GM12891 (cell line): ENCODE measurements at regions not wholly inside any gene's neighbourhood (a gene's known extent, or its start where the extent isn't known, plus 50 kb on each side); places are given as distances from the start of the nearest gene placed in this dataset.

Experiments used
- POLR2A ChIP-seq: IDR thresholded peaks from 2 replicates; pipeline ENCODE4 v1.6.1; 2011; ENCODE audit warnings: low read depth, low read length, control low read depth
- POLR2AphosphoS5 ChIP-seq: IDR thresholded peaks from 2 replicates; pipeline ENCODE4 v1.6.1; 2011; ENCODE audit warnings: low read depth, low read length, control low read depth
- SPI1 ChIP-seq: IDR thresholded peaks from 2 replicates; pipeline ENCODE4 v1.6.1; 2011; ENCODE audit warnings: low read depth, low read length, control low read depth
- TAF1 ChIP-seq: IDR thresholded peaks from 2 replicates; pipeline ENCODE4 v1.6.1; 2011; ENCODE audit warnings: low read depth, low read length, control low read depth

DNA sequence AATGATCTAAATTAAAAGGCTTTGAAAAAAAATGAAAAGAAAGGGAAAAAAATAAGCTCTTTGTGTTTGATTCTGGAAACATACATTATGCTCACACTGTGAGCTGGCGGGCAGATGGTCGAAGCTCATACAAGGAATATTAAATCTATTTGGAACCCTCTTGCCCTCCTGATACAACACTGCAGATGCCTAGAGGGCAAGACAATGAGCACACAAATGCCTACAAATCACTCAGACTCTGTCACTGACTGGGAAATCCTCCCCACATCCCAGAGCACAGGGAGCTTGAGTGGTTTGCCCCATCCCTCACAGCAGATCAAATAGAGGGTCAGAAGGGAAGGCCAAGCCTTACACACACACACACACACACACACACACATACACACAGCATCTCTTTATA lies 320.4 kb downstream of the HNRNPD start:
- no peak for TF ChIP-seq TAF1
- no peak for TF ChIP-seq POLR2AphosphoS5
- TF ChIP-seq POLR2A = no peak
- no peak for TF ChIP-seq SPI1
